HCT116 (cell line): ENCODE measurements at regions not wholly inside any gene's neighbourhood (a gene's known extent, or its start where the extent isn't known, plus 50 kb on each side); places are given as distances from the start of the nearest gene placed in this dataset.

ENCODE experiments used
- ATAC-seq: fragments of 200-7000 bp; cut with Tn5 transposase; 2 replicates; pipeline ENCODE4 v1.9.1; 2020; ENCODE audit warnings: mild to moderate bottlenecking, moderate library complexity
- BruUV-seq: library from RNA; stranded (reverse); fragments of 400-500 nt; replicated peaks from 2 replicates; lab custom pipeline; 2021; lab: Mats Ljungman, UMichigan
- CTCF ChIA-PET: fragments of 300-600 bp; sonication (Branson Sonifier 250); formaldehyde crosslinking; loops from one replicate; lab custom pipeline; 2021; ENCODE audit warnings: antibody characterized with exemption; lab: Charles Lee
- POLR2A ChIA-PET: fragments of 300-600, 350-600 bp; sonication (Branson Sonifier 250); formaldehyde crosslinking; loops from one replicate; lab custom pipeline; 2021; ENCODE audit warnings: antibody characterized with exemption; lab: Charles Lee
- RAD21 ChIA-PET, 2 experiments: fragments of 300-600 bp; sonication (Branson Sonifier 250); formaldehyde crosslinking; loops; one replicate each; lab custom pipeline; 2023; ENCODE audit warnings: low total read pairs in 2 of 2; ENCODE audit not compliant: uncharacterized antibody in 2 of 2, unreplicated experiment in 2 of 2, low non-redundant PET in 1 of 2; lab: Charles Lee
- DNase-seq: peaks from one replicate; pipeline ENCODE4 v3.0.0-alpha.2; 2010; ENCODE audit warnings: low read depth, low spot score
- H2AFZ ChIP-seq: fragments of 200-600 bp; shearing (Covaris generic), sonication (generic); 2 replicates; pipeline ENCODE4 v1.6.1; 2017; ENCODE audit warnings: low read depth, mixed run types, mixed read lengths, antibody characterized with exemption, low read length; ENCODE audit not compliant: poor library complexity, severe bottlenecking
- H3K27ac ChIP-seq: 2 replicates; pipeline ENCODE4 v1.5.1; 2012; ENCODE audit warnings: low read depth, low read length
- H3K27me3 ChIP-seq: fragments of 200-600 bp; sonication (generic); 2 replicates; pipeline ENCODE4 v1.6.1; 2016; ENCODE audit warnings: mixed run types, low read length, mixed read lengths; ENCODE audit not compliant: insufficient read depth
- H3K36me3 ChIP-seq, 2 experiments: fragments of 200-500 bp in 1 of 2; fragments of 200-600 bp in 1 of 2; sonication (Bioruptor generic) in 1 of 2; sonication (generic) in 1 of 2; 2 replicates each; pipeline versions ENCODE4 v1.5.1 to v1.6.1; 2014 to 2016; ENCODE audit warnings: low read length in 2 of 2, inconsistent platforms in 1 of 2, mixed read lengths in 1 of 2, mixed run types in 1 of 2; ENCODE audit not compliant: insufficient read depth in 2 of 2, control insufficient read depth in 1 of 2
- H3K4me1 ChIP-seq, 2 experiments: fragments of 200-600 bp in 1 of 2; sonication (generic) in 1 of 2; 2 replicates each; pipeline versions ENCODE4 v1.5.1 to v1.6.1; 2012 to 2017; ENCODE audit warnings: low read length in 2 of 2, inconsistent platforms in 1 of 2, mild to moderate bottlenecking in 1 of 2, mixed read lengths in 1 of 2, mixed run types in 1 of 2, moderate library complexity in 1 of 2; ENCODE audit not compliant: insufficient read depth in 2 of 2, control insufficient read depth in 1 of 2
- H3K4me2 ChIP-seq: fragments of 200-600 bp; sonication (generic); 2 replicates; pipeline ENCODE4 v1.6.1; 2017; ENCODE audit warnings: mixed run types, low read length, mixed read lengths
- H3K4me3 ChIP-seq, 2 experiments: fragments of 200-600 bp in 1 of 2; sonication (generic) in 1 of 2; replicated peaks in 1 of 2; 2 replicates each; pipeline ENCODE4 v1.5.1; 2011 to 2016; ENCODE audit warnings: low read length in 2 of 2, control low read depth in 1 of 2, low read depth in 1 of 2, mild to moderate bottlenecking in 1 of 2, mixed read lengths in 1 of 2, mixed run types in 1 of 2
- H3K79me2 ChIP-seq: fragments of 200-600 bp; sonication (generic); 2 replicates; pipeline ENCODE4 v1.6.1; 2017; ENCODE audit warnings: mild to moderate bottlenecking, mixed run types, low read length, moderate library complexity, mixed read lengths; ENCODE audit not compliant: insufficient read depth
- H3K9ac ChIP-seq: fragments of 200-600 bp; sonication (generic); 2 replicates; pipeline ENCODE4 v1.6.1; 2016; ENCODE audit warnings: low read length, mixed read lengths
- H3K9me2 ChIP-seq: fragments of 200-600 bp; sonication (generic), shearing (Covaris generic); 2 replicates; pipeline ENCODE4 v1.6.1; 2017; ENCODE audit warnings: mixed run types, mild to moderate bottlenecking, moderate library complexity; ENCODE audit not compliant: insufficient read depth
- H3K9me3 ChIP-seq, 2 experiments: fragments of 200-500 bp in 1 of 2; fragments of 200-600 bp in 1 of 2; sonication (Bioruptor generic) in 1 of 2; sonication (generic) in 1 of 2; 2 replicates each; pipeline ENCODE4 v1.6.1; 2014 to 2017; ENCODE audit warnings: low read length in 2 of 2, mixed read lengths in 2 of 2, inconsistent platforms in 1 of 2, low read depth in 1 of 2, mild to moderate bottlenecking in 1 of 2, mixed run types in 1 of 2, moderate library complexity in 1 of 2; ENCODE audit not compliant: control insufficient read depth in 1 of 2, insufficient read depth in 1 of 2
- H4K20me1 ChIP-seq: fragments of 200-600 bp; sonication (generic), shearing (Covaris generic); 2 replicates; pipeline ENCODE4 v1.6.1; 2017; ENCODE audit warnings: mixed run types, mild to moderate bottlenecking, moderate library complexity; ENCODE audit not compliant: insufficient read depth
- EGR1 ChIP-seq: IDR thresholded peaks from 2 replicates; pipeline ENCODE4 v1.6.1; 2012; ENCODE audit warnings: low read depth
- ELF1 ChIP-seq: IDR thresholded peaks from 2 replicates; pipeline ENCODE4 v1.6.1; 2012; ENCODE audit warnings: low read depth, borderline replicate concordance
- POLR2A ChIP-seq: IDR thresholded peaks from 2 replicates; pipeline ENCODE4 v1.7.0; 2011; ENCODE audit warnings: borderline replicate concordance; ENCODE audit not compliant: insufficient read depth, insufficient read length; ENCODE audit errors: extremely low read depth
- POLR2AphosphoS5 ChIP-seq: IDR thresholded peaks from 2 replicates; pipeline ENCODE4 v1.6.1; 2011; ENCODE audit warnings: mild to moderate bottlenecking, low read depth, low read length, moderate library complexity
- SIN3A ChIP-seq: IDR thresholded peaks from 2 replicates; pipeline ENCODE4 v1.6.1; 2012; ENCODE audit warnings: low read depth
- SP1 ChIP-seq: IDR thresholded peaks from 2 replicates; pipeline ENCODE4 v1.6.1; 2012; ENCODE audit warnings: low read depth
- TCF7L2 ChIP-seq: IDR thresholded peaks from 2 replicates; pipeline ENCODE4 v1.7.0; 2011; ENCODE audit warnings: borderline replicate concordance, inconsistent platforms; ENCODE audit not compliant: insufficient read depth, insufficient read length; ENCODE audit errors: extremely low read depth
- ZFX ChIP-seq: fragments of 450-650 bp; IDR thresholded peaks from 2 replicates; pipeline ENCODE4 v1.6.1; 2017
- intact Hi-C: fragments of 100-400 bp; cut with micrococcal nuclease; formaldehyde crosslinking; loops from 2 replicates; pipeline ENCODE4 v1.10.0; 2022
- TF ChIP-seq, protein P1 (sequence below): IDR thresholded peaks from 2 replicates; pipeline ENCODE4 v1.6.1; 2012; ENCODE audit warnings: low read depth

DNA sequence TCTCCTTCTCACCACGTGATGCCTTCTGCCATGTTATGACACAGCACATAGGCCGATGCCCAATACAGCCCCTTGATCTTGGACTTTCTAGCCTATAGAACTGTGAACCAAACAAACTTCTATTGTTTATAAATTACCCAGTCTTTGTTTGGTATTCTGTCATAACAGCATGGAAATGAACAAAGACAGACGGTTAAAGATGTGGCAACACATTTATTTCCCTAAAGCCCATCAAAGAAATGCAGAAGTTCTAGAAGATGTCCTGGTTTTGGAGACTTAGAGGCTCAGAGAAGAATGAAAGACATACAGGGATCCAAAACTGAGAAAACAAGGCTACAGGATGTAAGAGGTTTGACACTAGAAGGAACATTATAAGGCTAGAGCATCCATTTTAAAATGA is 600.8 kb upstream of the DAB2 start:
- Histone ChIP-seq H3K36me3 (no peaks in the 10 kb centered on the region), H4K20me1 (no peaks in the 10 kb centered on the region), H3K4me3 (no peak overlapping the region), H2AFZ (no peak overlapping the region), H3K27me3 (no peaks in the 10 kb centered on the region), H3K4me2 (no peak overlapping the region), H3K79me2 (no peaks in the 10 kb centered on the region), H3K9me3 (no peaks in the 10 kb centered on the region), H3K9me2 (no peaks in the 10 kb centered on the region), H3K27ac (no peak overlapping the region), H3K4me1 (no peaks in the 10 kb centered on the region), H3K9ac (no peak overlapping the region)
- TF ChIP-seq TCF7L2 (no peak), POLR2A (no peak), SIN3A (no peak), SP1 (no peak), ZFX (no peak), ELF1 (no peak), EGR1 (no peak)
- TF ChIP-seq, protein P1, sequence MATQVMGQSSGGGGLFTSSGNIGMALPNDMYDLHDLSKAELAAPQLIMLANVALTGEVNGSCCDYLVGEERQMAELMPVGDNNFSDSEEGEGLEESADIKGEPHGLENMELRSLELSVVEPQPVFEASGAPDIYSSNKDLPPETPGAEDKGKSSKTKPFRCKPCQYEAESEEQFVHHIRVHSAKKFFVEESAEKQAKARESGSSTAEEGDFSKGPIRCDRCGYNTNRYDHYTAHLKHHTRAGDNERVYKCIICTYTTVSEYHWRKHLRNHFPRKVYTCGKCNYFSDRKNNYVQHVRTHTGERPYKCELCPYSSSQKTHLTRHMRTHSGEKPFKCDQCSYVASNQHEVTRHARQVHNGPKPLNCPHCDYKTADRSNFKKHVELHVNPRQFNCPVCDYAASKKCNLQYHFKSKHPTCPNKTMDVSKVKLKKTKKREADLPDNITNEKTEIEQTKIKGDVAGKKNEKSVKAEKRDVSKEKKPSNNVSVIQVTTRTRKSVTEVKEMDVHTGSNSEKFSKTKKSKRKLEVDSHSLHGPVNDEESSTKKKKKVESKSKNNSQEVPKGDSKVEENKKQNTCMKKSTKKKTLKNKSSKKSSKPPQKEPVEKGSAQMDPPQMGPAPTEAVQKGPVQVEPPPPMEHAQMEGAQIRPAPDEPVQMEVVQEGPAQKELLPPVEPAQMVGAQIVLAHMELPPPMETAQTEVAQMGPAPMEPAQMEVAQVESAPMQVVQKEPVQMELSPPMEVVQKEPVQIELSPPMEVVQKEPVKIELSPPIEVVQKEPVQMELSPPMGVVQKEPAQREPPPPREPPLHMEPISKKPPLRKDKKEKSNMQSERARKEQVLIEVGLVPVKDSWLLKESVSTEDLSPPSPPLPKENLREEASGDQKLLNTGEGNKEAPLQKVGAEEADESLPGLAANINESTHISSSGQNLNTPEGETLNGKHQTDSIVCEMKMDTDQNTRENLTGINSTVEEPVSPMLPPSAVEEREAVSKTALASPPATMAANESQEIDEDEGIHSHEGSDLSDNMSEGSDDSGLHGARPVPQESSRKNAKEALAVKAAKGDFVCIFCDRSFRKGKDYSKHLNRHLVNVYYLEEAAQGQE: no peak
- intact Hi-C loops: no loop called here
- ChIA-PET RAD21 (no interaction called here), POLR2A (no interaction called here), CTCF (no interaction called here)
- ATAC-seq (no peak), DNase-seq (no peak)
- BruUV-seq: no TSS peak

DNA sequence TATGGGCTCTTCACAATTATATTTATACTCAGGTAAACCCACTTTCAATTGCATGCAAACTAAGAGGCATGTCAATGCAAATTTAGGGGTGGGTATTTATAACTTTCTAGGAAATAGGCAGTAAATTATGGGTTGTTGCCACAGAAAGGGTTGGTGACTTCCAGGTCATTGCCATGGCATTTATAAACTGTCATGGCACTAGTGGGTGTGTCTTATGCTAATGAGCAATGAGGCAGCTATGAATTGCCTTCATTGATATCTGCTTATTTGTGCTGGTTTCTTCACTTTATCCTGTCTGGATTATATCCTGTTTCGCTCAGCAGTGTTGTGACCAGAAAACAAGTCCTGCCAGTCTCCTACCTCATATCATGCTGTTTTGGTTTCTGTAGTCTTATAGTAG is 597.3 kb upstream of the DAB2 start:
- Histone ChIP-seq H3K27ac (no peak overlapping the region), H3K27me3 (no peaks in the 10 kb centered on the region), H3K79me2 (no peaks in the 10 kb centered on the region), H3K4me3 (no peak overlapping the region), H3K36me3 (no peaks in the 10 kb centered on the region), H4K20me1 (no peaks in the 10 kb centered on the region), H3K9me3 (no peaks in the 10 kb centered on the region), H3K4me1 (no peaks in the 10 kb centered on the region), H2AFZ (no peak overlapping the region), H3K9me2 (no peaks in the 10 kb centered on the region), H3K9ac (no peak overlapping the region), H3K4me2 (no peak overlapping the region)
- no peak for TF ChIP-seq POLR2AphosphoS5
- no peak for TF ChIP-seq EGR1
- ChIA-PET RAD21 (no interaction called here), POLR2A (no interaction called here), CTCF (no interaction called here)
- ATAC-seq (no peak), DNase-seq (no peak)
- intact Hi-C loops: no loop called here
- no TSS peak for BruUV-seq
